K562 (cell line): ENCODE measurements at regions not wholly inside any gene's neighbourhood (a gene's known extent, or its start where the extent isn't known, plus 50 kb on each side); places are given as distances from the start of the nearest gene placed in this dataset.

Experiments
- CBX5 ChIP-seq: IDR thresholded peaks from 2 replicates; pipeline ENCODE4 v1.6.1; 2014; ENCODE audit warnings: low read depth, borderline replicate concordance
- CHD2 ChIP-seq: IDR thresholded peaks from 2 replicates; pipeline ENCODE4 v1.6.1; 2011; ENCODE audit warnings: low read depth, low read length
- CTCF ChIP-seq, 3 experiments: IDR thresholded peaks in 2 of 3; conservative IDR thresholded peaks in 1 of 3; 2 replicates each; pipeline ENCODE4 v1.5.1; 2011 to 2012; ENCODE audit warnings: low read length in 3 of 3, mild to moderate bottlenecking in 3 of 3, control low read depth in 2 of 3, improper control_type of control experiment in 1 of 3, inconsistent platforms in 1 of 3, low read depth in 1 of 3, mixed read lengths in 1 of 3, moderate library complexity in 1 of 3; ENCODE audit not compliant: insufficient read depth in 2 of 3
- KLF16 ChIP-seq: IDR thresholded peaks from 2 replicates; pipeline ENCODE4 v1.6.1; 2016; ENCODE audit warnings: antibody characterized with exemption
- NEUROD1 ChIP-seq: fragments of 150-350 bp; IDR thresholded peaks from 2 replicates; pipeline ENCODE4 v1.6.1; 2014; ENCODE audit warnings: borderline replicate concordance, low read length, low read depth; ENCODE audit not compliant: partially characterized antibody
- POLR2AphosphoS2 ChIP-seq: IDR thresholded peaks from 2 replicates; pipeline ENCODE4 v1.6.1; 2012; ENCODE audit warnings: low read length, improper control_type of control experiment
- POLR2G ChIP-seq: fragments of 200-400 bp; formaldehyde crosslinking; IDR thresholded peaks from 2 replicates; pipeline ENCODE4 v1.6.1; 2017; ENCODE audit warnings: low read depth, mild to moderate bottlenecking, antibody characterized with exemption, low read length, moderate library complexity
- SMC3 ChIP-seq: conservative IDR thresholded peaks from 2 replicates; pipeline ENCODE4 v1.6.1; 2011; ENCODE audit warnings: low read depth, low read length, improper control_type of control experiment; ENCODE audit not compliant: insufficient read depth
- TEAD4 ChIP-seq, 2 experiments: sonication (generic) in 1 of 2; formaldehyde crosslinking in 1 of 2; IDR thresholded peaks; 2 replicates each; pipeline versions ENCODE4 v1.6.1 to v1.8.0; 2012 to 2022; ENCODE audit warnings: borderline replicate concordance in 1 of 2, inconsistent platforms in 1 of 2, low read length in 1 of 2, mild to moderate bottlenecking in 1 of 2, missing genetic modification reagents in 1 of 2
- ZNF140 ChIP-seq: fragments of 250-450 bp; sonication (Bioruptor Pico); IDR thresholded peaks from 2 replicates; pipeline ENCODE4 v1.8.0; 2021; ENCODE audit warnings: moderate library complexity, mild to moderate bottlenecking, inconsistent platforms
- ZNF263 ChIP-seq: sonication (generic); formaldehyde crosslinking; IDR thresholded peaks from 2 replicates; pipeline ENCODE4 v1.8.0; 2022; ENCODE audit warnings: mild to moderate bottlenecking, missing genetic modification reagents, borderline replicate concordance

GRCh38 chr11:27857588-27857987 lies 157.3 kb upstream of the BDNF start:
- TF ChIP-seq NEUROD1 (no peak), CTCF (IDR thresholded peaks at IDR 0.05 in 2 of 3, conservative IDR thresholded peaks at IDR 0.05 in 1 of 3; ENCODE audit: insufficient read depth in 2 of 3, low read depth in 1 of 3, low read length in 3 of 3) (no peak), POLR2AphosphoS2 (no peak), ZNF140 (CRISPR knock-in tag) (no peak), KLF16 (no peak), TEAD4 (IDR thresholded peaks at IDR 0.05; ENCODE audit: low read length) (no peak), TEAD4 (CRISPR knock-in tag; IDR thresholded peaks at IDR 0.05; ENCODE audit: borderline replicate concordance) (no peak), CBX5 (no peak), ZNF263 (CRISPR knock-in tag) (no peak), POLR2G (no peak), CHD2 (no peak), SMC3 (no peak)
